Colonic mucosa (tissue), 4 donors: ENCODE measurements at regions not wholly inside any gene's neighbourhood (a gene's known extent, or its start where the extent isn't known, plus 50 kb on each side); places are given as distances from the start of the nearest gene placed in this dataset.

ENCODE experiments used
- DNase-seq: peaks from one replicate; pipeline ENCODE4 v3.0.0-alpha.2; 2020
- H3K27ac ChIP-seq: fragments of 200-600 bp; one replicate; pipeline ENCODE4 v1.8.0; 2021
- H3K27me3 ChIP-seq: fragments of 200-600 bp; one replicate; pipeline ENCODE4 v1.8.0; 2021
- H3K36me3 ChIP-seq: fragments of 200-600 bp; one replicate; pipeline ENCODE4 v1.8.0; 2021
- H3K4me1 ChIP-seq: fragments of 200-600 bp; one replicate; pipeline ENCODE4 v1.8.0; 2021; ENCODE audit warnings: mild to moderate bottlenecking
- H3K4me3 ChIP-seq: fragments of 200-600 bp; one replicate; pipeline ENCODE4 v1.8.0; 2021
- H3K9ac ChIP-seq, 2 donors: one replicate each; pipeline ENCODE4 v1.7.0; 2013; ENCODE audit warnings: control low read depth in 2 of 2, low read depth in 2 of 2, low read length in 2 of 2
- H3K9me3 ChIP-seq: fragments of 200-600 bp; one replicate; pipeline ENCODE4 v1.8.0; 2021
- CTCF ChIP-seq: fragments of 200-600 bp; IDR thresholded peaks from one replicate; pipeline ENCODE4 v1.8.0; 2022; ENCODE audit warnings: antibody characterized with exemption, mild to moderate bottlenecking
- intact Hi-C: fragments of 100-400 bp; cut with DNase I; formaldehyde crosslinking; loops from one replicate; pipeline ENCODE4 v1.14.1; 2022
- donor health status: healthy.
- donor health status: DM: no; HTN: no; CAD: no.
- donor health status: DM: no; HTN: no; CAD: no.

GRCh38 chr1:90273241-90273774, 278.4 kb downstream of the ZNF326 start:
- Histone ChIP-seq H3K9ac (no peak overlapping the region), H3K9me3 (no peaks in the 10 kb centered on the region), H3K27ac (no peak overlapping the region), H3K4me1 (no peaks in the 10 kb centered on the region), H3K4me3 (no peak overlapping the region), H3K27me3 (no peaks in the 10 kb centered on the region), H3K36me3 (no peaks in the 10 kb centered on the region)
- no peak for TF ChIP-seq CTCF
- intact Hi-C loops, result no loop called here
- no peak for DNase-seq

- no peak overlapping the region for H3K27ac ChIP-seq
- no peaks in the 10 kb centered on the region for H3K36me3 ChIP-seq
- no peaks in the 10 kb centered on the region for H3K4me1 ChIP-seq
- intact Hi-C loops, result no loop called here
- no peak for TF ChIP-seq CTCF
- DNase-seq, result no peak
- H3K4me3 ChIP-seq, result no peak overlapping the region
- H3K27me3 ChIP-seq, result no peaks in the 10 kb centered on the region
- no peaks in the 10 kb centered on the region for H3K9me3 ChIP-seq
- no peak overlapping the region for H3K9ac ChIP-seq
These were observed 267.9 kb downstream of the ZNF326 start for GRCh38 chr1:90262791-90263190.

GRCh38 chr1:90262286-90262685, 267.4 kb downstream of the ZNF326 start:
- no peaks in the 10 kb centered on the region for H3K36me3 ChIP-seq
- H3K4me1 ChIP-seq, result no peaks in the 10 kb centered on the region
- no peaks in the 10 kb centered on the region for H3K9me3 ChIP-seq
- DNase-seq, result no peak
- H3K27ac ChIP-seq, result no peak overlapping the region
- intact Hi-C loops, result no loop called here
- H3K4me3 ChIP-seq, result no peak overlapping the region
- no peak overlapping the region for H3K9ac ChIP-seq
- TF ChIP-seq CTCF, result no peak
- no peaks in the 10 kb centered on the region for H3K27me3 ChIP-seq

- Histone ChIP-seq H3K4me1 (peaks cover 4% of the 10 kb centered on the region), H3K27ac (no peak overlapping the region), H3K36me3 (no peaks in the 10 kb centered on the region), H3K9me3 (no peaks in the 10 kb centered on the region), H3K27me3 (no peaks in the 10 kb centered on the region), H3K9ac (no peak overlapping the region), H3K4me3 (no peak overlapping the region)
- no peak for TF ChIP-seq CTCF
- intact Hi-C loops, result no loop called here
- DNase-seq, result no peak
These were observed 251.2 kb downstream of the ZNF326 start for GRCh38 chr1:90246069-90246468.

DNA sequence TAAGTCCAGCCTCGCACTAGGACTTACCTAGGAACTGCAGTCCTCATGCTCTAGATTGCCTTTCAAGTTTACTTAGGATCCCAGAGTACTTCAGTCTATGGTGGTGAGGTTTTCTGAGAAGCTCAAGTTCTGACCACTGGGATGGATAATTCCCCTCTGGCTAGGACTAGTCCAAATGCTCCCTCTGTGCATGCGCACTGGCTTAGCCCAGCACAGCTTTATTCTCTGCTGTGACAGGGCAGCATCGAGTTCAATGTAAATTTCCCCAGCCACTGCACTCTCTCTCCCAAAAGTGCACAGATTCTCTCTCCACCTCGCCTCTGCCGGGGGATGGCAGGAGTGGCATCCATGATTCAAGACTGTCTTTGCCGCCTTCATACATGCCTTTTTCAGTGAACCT, 241.6 kb downstream of the ZNF326 start:
- Histone ChIP-seq H3K27ac (no peak overlapping the region), H3K9ac (no peak overlapping the region)
- no peak for TF ChIP-seq CTCF

More for the DNA sequence above, 241.6 kb downstream of the ZNF326 start:
- no peak for DNase-seq
- no peaks in the 10 kb centered on the region for H3K4me1 ChIP-seq
- H3K4me3 ChIP-seq, result no peak overlapping the region
- H3K36me3 ChIP-seq, result no peaks in the 10 kb centered on the region
- no peaks in the 10 kb centered on the region for H3K27me3 ChIP-seq
- H3K9me3 ChIP-seq, result no peaks in the 10 kb centered on the region
- intact Hi-C loops, result no loop called here
